Skeletal muscle tissue (tissue), 3 donors: ENCODE measurements at regions not wholly inside any gene's neighbourhood (a gene's known extent, or its start where the extent isn't known, plus 50 kb on each side); places are given as distances from the start of the nearest gene placed in this dataset.

Source experiments
- H3K27ac ChIP-seq: one replicate; pipeline ENCODE4 v1.7.0; 2013; ENCODE audit warnings: mild to moderate bottlenecking, low read depth, low read length, inconsistent platforms
- H3K27me3 ChIP-seq, 3 donors: one replicate each; pipeline ENCODE4 v1.7.0; 2013; ENCODE audit warnings: low read length in 3 of 3; ENCODE audit not compliant: control insufficient read depth in 3 of 3, insufficient read depth in 3 of 3
- H3K36me3 ChIP-seq, 3 donors: one replicate each; pipeline ENCODE4 v1.7.0; 2013; ENCODE audit warnings: low read length in 3 of 3; ENCODE audit not compliant: control insufficient read depth in 3 of 3, insufficient read depth in 3 of 3
- H3K4me1 ChIP-seq, 3 donors: one replicate each; pipeline ENCODE4 v1.7.0; 2013; ENCODE audit warnings: low read length in 3 of 3, mild to moderate bottlenecking in 3 of 3; ENCODE audit not compliant: control insufficient read depth in 3 of 3, insufficient read depth in 3 of 3
- H3K4me3 ChIP-seq, 3 donors: one replicate each; pipeline ENCODE4 v1.7.0; 2013; ENCODE audit warnings: low read length in 3 of 3
- H3K9ac ChIP-seq, 3 donors: one replicate each; pipeline ENCODE4 v1.7.0; 2013; ENCODE audit warnings: low read length in 3 of 3, mild to moderate bottlenecking in 3 of 3, moderate library complexity in 2 of 3, low read depth in 1 of 3
- H3K9me3 ChIP-seq, 3 donors: one replicate each; pipeline ENCODE4 v1.7.0; 2013; ENCODE audit warnings: low read length in 3 of 3; ENCODE audit not compliant: control insufficient read depth in 3 of 3
- donor health status: Osteomylitis.

GRCh38 chr18:2108591-2108990 lies 462.7 kb downstream of the METTL4 start:
- H3K9me3 ChIP-seq: no peaks in the 10 kb centered on the region
- no peaks in the 10 kb centered on the region for H3K36me3 ChIP-seq
- H3K27ac ChIP-seq: no peak overlapping the region
- peaks cover 0 to 3% (median 0%) of the 10 kb centered on the region in 3 donors for H3K27me3 ChIP-seq
- no peak overlapping the region for H3K9ac ChIP-seq
- no peaks in the 10 kb centered on the region for H3K4me1 ChIP-seq
- no peak overlapping the region for H3K4me3 ChIP-seq

GRCh38 chr18:2111456-2111855 lies 459.8 kb downstream of the METTL4 start:
- Histone ChIP-seq H3K9me3 (no peaks in the 10 kb centered on the region), H3K36me3 (no peaks in the 10 kb centered on the region), H3K27ac (no peak overlapping the region), H3K4me3 (no peak overlapping the region), H3K4me1 (no peaks in the 10 kb centered on the region), H3K27me3 (peaks cover 0 to 3% (median 0%) of the 10 kb centered on the region in 3 donors), H3K9ac (no peak overlapping the region)

DNA sequence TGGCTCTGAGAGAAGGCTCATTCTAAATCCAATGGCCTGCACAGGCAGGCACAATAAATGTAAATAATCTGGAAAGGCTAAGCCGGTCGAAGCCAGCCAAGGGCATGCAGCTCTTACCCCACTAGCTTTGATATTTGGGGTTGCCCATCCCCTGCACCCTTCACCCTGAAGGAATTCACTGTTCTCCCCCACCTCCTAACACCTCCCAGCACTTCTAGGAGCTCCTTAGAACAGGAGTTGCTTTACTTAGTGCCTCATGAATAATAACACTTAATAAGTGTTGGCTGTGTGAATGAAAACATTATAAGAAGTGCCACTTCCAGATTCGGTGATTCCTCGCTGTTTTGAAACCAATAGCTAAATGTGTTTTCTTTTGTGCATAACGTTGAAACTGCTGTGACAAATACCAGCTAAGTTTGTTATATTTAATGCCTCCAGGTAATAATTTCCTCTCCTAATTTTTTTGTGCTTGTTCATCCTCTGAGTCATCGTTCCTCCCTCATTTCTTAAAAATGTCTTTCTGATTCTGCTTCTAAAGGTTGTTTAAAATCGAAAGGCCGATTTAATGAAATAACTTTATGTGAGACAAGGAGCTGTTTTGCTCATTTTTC lies 458.8 kb downstream of the METTL4 start:
- Histone ChIP-seq H3K27ac (no peak overlapping the region), H3K4me1 (no peaks in the 10 kb centered on the region), H3K4me3 (no peak overlapping the region), H3K9ac (no peak overlapping the region), H3K9me3 (no peaks in the 10 kb centered on the region), H3K36me3 (no peaks in the 10 kb centered on the region), H3K27me3 (peaks cover 0 to 3% (median 0%) of the 10 kb centered on the region in 3 donors)

DNA sequence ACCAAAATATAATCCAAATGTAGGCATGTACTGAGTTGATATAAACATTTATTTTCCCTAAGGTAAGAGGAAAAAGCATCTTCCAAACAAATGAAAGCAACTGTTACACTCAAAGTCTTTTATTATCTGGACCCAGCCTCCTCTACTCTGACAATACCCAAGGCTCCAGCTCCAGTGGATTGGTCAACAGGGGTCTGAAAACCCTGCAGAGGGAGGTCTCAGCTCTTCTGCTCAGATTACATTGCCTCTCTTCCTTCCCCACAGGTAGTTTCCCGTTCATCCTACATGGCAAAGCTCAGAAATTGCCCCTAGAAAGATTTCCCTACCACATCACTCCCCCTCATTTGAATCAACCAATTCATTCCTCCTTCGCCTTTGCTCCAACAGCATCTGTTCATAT lies 457.0 kb downstream of the METTL4 start:
- Histone ChIP-seq H3K9me3 (no peaks in the 10 kb centered on the region), H3K9ac (no peak overlapping the region), H3K27me3 (peaks cover 0 to 3% (median 0%) of the 10 kb centered on the region in 3 donors), H3K27ac (no peak overlapping the region), H3K36me3 (no peaks in the 10 kb centered on the region), H3K4me3 (no peak overlapping the region), H3K4me1 (no peaks in the 10 kb centered on the region)

- no peak overlapping the region for H3K27ac ChIP-seq
- no peaks in the 10 kb centered on the region for H3K4me1 ChIP-seq
- no peaks in the 10 kb centered on the region for H3K9me3 ChIP-seq
- H3K4me3 ChIP-seq: no peak overlapping the region
- H3K27me3 ChIP-seq: peaks cover 0 to 3% (median 0%) of the 10 kb centered on the region in 3 donors
- no peaks in the 10 kb centered on the region for H3K36me3 ChIP-seq
- H3K9ac ChIP-seq: no peak overlapping the region
These were observed 456.5 kb downstream of the METTL4 start for GRCh38 chr18:2114765-2115164.

DNA sequence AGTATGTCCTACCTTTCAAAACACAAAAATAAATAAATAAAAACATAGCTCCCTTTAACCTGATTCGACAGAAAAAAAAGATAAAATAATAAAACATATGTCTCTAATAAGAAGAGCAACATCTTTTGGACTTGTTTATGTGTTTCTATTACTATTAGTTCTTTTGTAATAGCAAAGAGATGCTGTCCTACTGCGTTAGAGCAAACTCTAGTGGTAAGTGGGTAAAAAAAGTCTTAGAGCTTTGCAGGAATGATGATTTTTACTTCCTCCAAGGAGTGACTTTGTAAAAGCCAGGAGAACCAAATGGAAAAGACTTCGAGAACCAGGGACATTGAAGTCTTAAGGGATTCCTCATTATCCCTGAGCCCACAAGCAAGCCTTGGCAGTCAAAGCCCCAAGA lies 450.1 kb downstream of the METTL4 start:
- no peak overlapping the region for H3K9ac ChIP-seq
- no peaks in the 10 kb centered on the region for H3K9me3 ChIP-seq
- no peak overlapping the region for H3K4me3 ChIP-seq
- H3K27me3 ChIP-seq: no peaks in the 10 kb centered on the region
- no peak overlapping the region for H3K27ac ChIP-seq
- H3K4me1 ChIP-seq: no peaks in the 10 kb centered on the region
- no peaks in the 10 kb centered on the region for H3K36me3 ChIP-seq

DNA sequence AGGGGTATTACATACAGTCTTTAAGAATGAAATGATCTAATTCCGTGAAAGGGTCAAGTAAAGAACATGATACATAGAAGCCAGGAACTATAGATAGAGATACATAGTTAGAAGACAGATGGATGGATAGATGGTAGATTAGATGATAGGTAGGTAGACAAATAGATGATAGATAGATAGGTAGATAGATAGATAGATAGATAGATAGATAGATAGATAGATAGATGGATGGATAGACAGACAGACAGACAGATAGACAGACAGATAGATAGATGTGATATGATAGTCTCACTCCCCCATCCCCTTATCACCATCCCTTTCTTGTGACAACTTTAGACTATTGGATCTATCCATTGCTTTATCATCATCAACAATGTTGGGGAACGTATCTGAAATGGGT lies 448.2 kb downstream of the METTL4 start:
- H3K36me3 ChIP-seq: no peaks in the 10 kb centered on the region
- no peak overlapping the region for H3K4me3 ChIP-seq

GRCh38 chr18:2134364-2134763 lies 436.9 kb downstream of the METTL4 start:
- Histone ChIP-seq H3K9me3 (no peaks in the 10 kb centered on the region), H3K27me3 (no peaks in the 10 kb centered on the region), H3K36me3 (no peaks in the 10 kb centered on the region), H3K9ac (no peak overlapping the region), H3K4me1 (no peaks in the 10 kb centered on the region), H3K27ac (no peak overlapping the region), H3K4me3 (no peak overlapping the region)

More for the DNA sequence above, 448.2 kb downstream of the METTL4 start:
- Histone ChIP-seq H3K9ac (no peak overlapping the region), H3K27ac (no peak overlapping the region), H3K27me3 (no peaks in the 10 kb centered on the region), H3K9me3 (no peaks in the 10 kb centered on the region), H3K4me1 (no peaks in the 10 kb centered on the region)

DNA sequence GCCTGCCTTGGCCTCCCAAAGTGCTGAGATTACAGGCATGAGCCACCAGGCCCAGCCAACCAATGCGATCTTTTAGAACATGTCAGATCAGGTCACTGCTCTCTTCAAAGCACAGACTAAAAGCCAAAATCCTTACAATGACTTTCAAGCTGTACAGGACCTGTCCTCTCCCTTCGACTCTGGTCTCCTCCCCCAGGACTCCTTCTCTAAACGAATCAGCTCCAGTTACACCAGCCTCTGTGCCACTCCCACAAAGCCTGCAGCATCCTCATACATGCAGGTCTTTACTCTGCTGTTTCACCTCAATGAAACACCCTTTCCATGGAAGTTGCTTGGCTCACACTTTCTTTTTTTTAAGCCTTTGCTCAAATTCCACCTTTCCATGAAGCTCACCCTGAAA lies 436.0 kb downstream of the METTL4 start:
- Histone ChIP-seq H3K9ac (no peak overlapping the region), H3K4me1 (no peaks in the 10 kb centered on the region), H3K9me3 (no peaks in the 10 kb centered on the region), H3K36me3 (no peaks in the 10 kb centered on the region), H3K4me3 (no peak overlapping the region), H3K27ac (no peak overlapping the region), H3K27me3 (no peaks in the 10 kb centered on the region)

- H3K27me3 ChIP-seq: no peaks in the 10 kb centered on the region
- H3K9me3 ChIP-seq: no peaks in the 10 kb centered on the region
- H3K27ac ChIP-seq: no peak overlapping the region
These were observed 432.8 kb downstream of the METTL4 start for GRCh38 chr18:2138552-2138951.

More at GRCh38 chr18:2138552-2138951, 432.8 kb downstream of the METTL4 start:
- Histone ChIP-seq H3K4me1 (no peaks in the 10 kb centered on the region), H3K9ac (no peak overlapping the region), H3K4me3 (no peak overlapping the region), H3K36me3 (no peaks in the 10 kb centered on the region)
